Upper lobe of left lung (tissue), 6 donors: ENCODE measurements at regions not wholly inside any gene's neighbourhood (a gene's known extent, or its start where the extent isn't known, plus 50 kb on each side); places are given as distances from the start of the nearest gene placed in this dataset.

Experiments
- ATAC-seq, 2 donors: fragments of 200-7000 bp; cut with Tn5 transposase; one replicate each; pipeline ENCODE4 v1.9.1; 2022; ENCODE audit warnings: mild to moderate bottlenecking in 2 of 2, moderate library complexity in 2 of 2; ENCODE audit not compliant: low FRiP score in 2 of 2
- DNase-seq, 2 donors: peaks; one replicate each; pipeline ENCODE4 v3.0.0-alpha.2; 2019 to 2020
- H3K27ac ChIP-seq, 4 donors: fragments of 200-600 bp; sonication (generic); one replicate each; pipeline ENCODE4 v1.5.1; 2016 to 2019
- H3K27me3 ChIP-seq, 4 donors: fragments of 200-600 bp; sonication (generic); one replicate each; pipeline ENCODE4 v1.5.1; 2017 to 2019
- H3K36me3 ChIP-seq, 4 donors: fragments of 200-600 bp; sonication (generic); one replicate each; pipeline ENCODE4 v1.5.1; 2016 to 2019
- H3K4me1 ChIP-seq, 4 donors: fragments of 200-600 bp; sonication (generic); one replicate each; pipeline ENCODE4 v1.5.1; 2018 to 2019
- H3K4me3 ChIP-seq, 4 donors: fragments of 200-600 bp; sonication (generic); one replicate each; pipeline ENCODE4 v1.5.1; 2017 to 2019; ENCODE audit warnings: mild to moderate bottlenecking in 2 of 4, moderate library complexity in 1 of 4
- H3K9me3 ChIP-seq, 4 donors: fragments of 200-600 bp; sonication (generic); one replicate each; pipeline ENCODE4 v1.5.1; 2018 to 2019
- CTCF ChIP-seq, 6 experiments: fragments of 450-650 bp in 4 of 6; fragments of 200-600 bp in 2 of 6; sonication (generic) in 2 of 6; IDR thresholded peaks; one replicate each; pipeline ENCODE4 v1.5.1; 2016 to 2019; ENCODE audit warnings: antibody characterized with exemption in 6 of 6
- EP300 ChIP-seq, 4 donors: sonication (generic); formaldehyde crosslinking; IDR thresholded peaks; one replicate each; pipeline ENCODE4 v1.5.1; 2017; ENCODE audit warnings: antibody characterized with exemption in 4 of 4, control low read depth in 2 of 4
- POLR2A ChIP-seq, 4 donors: fragments of 450-650 bp; IDR thresholded peaks; one replicate each; pipeline ENCODE4 v1.5.1; 2016 to 2017; ENCODE audit warnings: antibody characterized with exemption in 4 of 4, mild to moderate bottlenecking in 2 of 4
- POLR2AphosphoS5 ChIP-seq, 2 donors: sonication (generic); formaldehyde crosslinking; IDR thresholded peaks; one replicate each; pipeline ENCODE4 v1.5.1; 2017; ENCODE audit warnings: antibody characterized with exemption in 2 of 2
- WGBS, 2 donors: methylation state at CpG; one replicate each; pipeline ENCODE4 v1.1.5; 2017 to 2018; 5-methylcytosine and 5-hydroxymethylcytosine counted together
- donor health status: DM: no; HTN: no; CAD: no; lungs with moderate emphysema.
- donor health status: DM: no; HTN: yes; CAD: no; lungs with severe emphysema.

- no peaks in the 10 kb centered on the region for H3K27me3 ChIP-seq
- H3K36me3 ChIP-seq, result no peaks in the 10 kb centered on the region
- WGBS, 2 donors, result 91 to 93% methylated on average over 2 of the region's 2 CpGs
- TF ChIP-seq POLR2AphosphoS5 (IDR thresholded peaks at IDR 0.05) (no peak), POLR2A (IDR thresholded peaks at IDR 0.05) (no peak), CTCF (IDR thresholded peaks at IDR 0.05) (no peak), EP300 (IDR thresholded peaks at IDR 0.05) (no peak)
- DNase-seq (no peak), ATAC-seq (no peak)
- no peak overlapping the region for H3K4me3 ChIP-seq
- H3K27ac ChIP-seq, result no peak overlapping the region
- H3K9me3 ChIP-seq, result no peaks in the 10 kb centered on the region
- no peaks in the 10 kb centered on the region for H3K4me1 ChIP-seq
Measured at GRCh38 chr20:51079488-51079887, 56.6 kb upstream of the KCNG1 start.

- Histone ChIP-seq H3K27ac (no peak overlapping the region), H3K4me3 (no peak overlapping the region), H3K36me3 (no peaks in the 10 kb centered on the region), H3K9me3 (no peaks in the 10 kb centered on the region), H3K27me3 (no peaks in the 10 kb centered on the region), H3K4me1 (no peaks in the 10 kb centered on the region)
- ATAC-seq (no peak), DNase-seq (no peak)
- TF ChIP-seq CTCF (IDR thresholded peaks at IDR 0.05) (no peak), POLR2A (IDR thresholded peaks at IDR 0.05) (no peak), EP300 (IDR thresholded peaks at IDR 0.05) (no peak), POLR2AphosphoS5 (IDR thresholded peaks at IDR 0.05) (no peak)
- 21 to 27% methylated on average over 8 of the region's 8 CpGs for WGBS, 2 donors
Measured at GRCh38 chr20:51077686-51078060, 54.8 kb upstream of the KCNG1 start.

- 52 to 58% methylated on average over 9 to 11 of the region's 11 CpGs for WGBS, 2 donors
- Histone ChIP-seq H3K27ac (no peak overlapping the region), H3K36me3 (no peaks in the 10 kb centered on the region), H3K4me3 (no peak overlapping the region), H3K9me3 (no peaks in the 10 kb centered on the region), H3K27me3 (no peaks in the 10 kb centered on the region), H3K4me1 (no peaks in the 10 kb centered on the region)
- ATAC-seq (no peak), DNase-seq (no peak)
- TF ChIP-seq EP300 (IDR thresholded peaks at IDR 0.05) (no peak), POLR2AphosphoS5 (IDR thresholded peaks at IDR 0.05) (no peak), POLR2A (IDR thresholded peaks at IDR 0.05) (no peak), CTCF (IDR thresholded peaks at IDR 0.05) (no peak)
Measured at GRCh38 chr20:51076786-51077685, 54.1 kb upstream of the KCNG1 start.

DNA sequence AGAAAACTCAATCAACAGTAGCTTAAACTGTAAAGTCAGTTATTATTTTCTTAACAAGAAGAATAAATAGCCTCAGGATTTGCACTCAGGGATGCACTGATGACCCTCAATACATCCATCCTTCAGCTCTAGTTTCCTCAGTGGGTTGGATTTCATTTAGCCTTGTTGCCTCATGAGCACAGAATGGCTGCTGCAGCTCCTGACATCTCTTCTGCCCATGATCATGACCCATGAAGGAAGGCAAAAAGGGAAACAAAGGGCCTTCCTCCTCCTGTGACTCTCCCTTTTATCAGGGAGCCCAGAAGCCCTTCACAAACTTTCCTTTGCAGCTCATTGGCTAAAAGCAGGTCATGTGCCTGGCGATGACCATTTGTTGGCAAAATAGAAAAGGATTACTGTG, 51.2 kb upstream of the KCNG1 start:
- no peak for ATAC-seq
- no peak overlapping the region for H3K4me3 ChIP-seq
- no peak for DNase-seq
- no peaks in the 10 kb centered on the region for H3K4me1 ChIP-seq
- no peak overlapping the region for H3K27ac ChIP-seq
- no peaks in the 10 kb centered on the region for H3K27me3 ChIP-seq
- 93 to 100% methylated on average over 1 of the region's 1 CpG for WGBS, 2 donors
- H3K9me3 ChIP-seq, result no peaks in the 10 kb centered on the region
- no peak for TF ChIP-seq POLR2AphosphoS5 (IDR thresholded peaks at IDR 0.05)
- TF ChIP-seq POLR2A (IDR thresholded peaks at IDR 0.05), result no peak
- TF ChIP-seq CTCF (IDR thresholded peaks at IDR 0.05), result no peak
- TF ChIP-seq EP300 (IDR thresholded peaks at IDR 0.05), result no peak
- H3K36me3 ChIP-seq, result no peaks in the 10 kb centered on the region
